Uterus (tissue), 2 donors: ENCODE measurements at regions not wholly inside any gene's neighbourhood (a gene's known extent, or its start where the extent isn't known, plus 50 kb on each side); places are given as distances from the start of the nearest gene placed in this dataset.

Source experiments
- CTCF ChIP-seq, 4 experiments: fragments of 200-600 bp in 2 of 4; fragments of 450-650 bp in 2 of 4; sonication (generic) in 2 of 4; IDR thresholded peaks; one replicate each; pipeline ENCODE4 v1.5.1; 2016 to 2019; ENCODE audit warnings: antibody characterized with exemption in 4 of 4, mild to moderate bottlenecking in 2 of 4, moderate library complexity in 1 of 4
- POLR2A ChIP-seq, 2 donors: fragments of 450-650 bp; IDR thresholded peaks; one replicate each; pipeline ENCODE4 v1.6.1; 2016; ENCODE audit warnings: antibody characterized with exemption in 2 of 2, mild to moderate bottlenecking in 1 of 2, moderate library complexity in 1 of 2

DNA sequence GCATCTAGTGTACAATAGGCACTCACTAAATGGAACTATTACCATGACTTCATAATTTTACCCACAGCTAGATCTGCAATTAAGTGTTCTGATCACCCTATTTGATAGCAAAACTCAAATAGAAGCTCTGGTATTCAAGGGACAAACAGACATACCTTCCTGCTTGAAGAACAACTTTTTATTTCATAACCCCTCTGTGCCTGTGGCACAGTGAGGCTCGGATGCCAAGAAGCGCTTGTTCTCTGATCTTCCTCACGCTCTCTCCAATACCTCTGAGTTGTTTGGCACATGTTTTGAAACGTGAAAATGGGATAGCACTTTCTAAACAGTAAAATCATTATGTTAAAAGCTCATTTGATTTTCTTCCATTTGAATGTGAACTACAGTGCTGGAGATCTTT, 232.0 kb downstream of the KLF5 start:
- no peak for TF ChIP-seq POLR2A (IDR thresholded peaks at IDR 0.05)
- no peak for TF ChIP-seq CTCF (IDR thresholded peaks at IDR 0.05)
